OCI-LY7 (cell line): ENCODE measurements at regions not wholly inside any gene's neighbourhood (a gene's known extent, or its start where the extent isn't known, plus 50 kb on each side); places are given as distances from the start of the nearest gene placed in this dataset.

ENCODE experiments used
- BruUV-seq: library from RNA; stranded (reverse); fragments of 400-500 nt; replicated peaks from 2 replicates; lab custom pipeline; 2021; lab: Mats Ljungman, UMichigan
- CTCF ChIA-PET: fragments of 300-600 bp; sonication (Branson Sonifier 250); formaldehyde crosslinking; loops from one replicate; lab custom pipeline; 2022; ENCODE audit warnings: antibody characterized with exemption; ENCODE audit not compliant: unreplicated experiment; lab: Charles Lee
- POLR2A ChIA-PET: fragments of 300-600 bp; sonication (Branson Sonifier 250); formaldehyde crosslinking; loops from one replicate; lab custom pipeline; 2022; ENCODE audit warnings: antibody characterized with exemption; lab: Charles Lee
- DNase-seq: peaks from one replicate; pipeline ENCODE4 v3.0.0-alpha.2; 2015; ENCODE audit warnings: low spot score
- H2AFZ ChIP-seq: fragments of 200-600 bp; sonication (generic), shearing (Covaris generic); 2 replicates; pipeline ENCODE4 v1.6.1; 2014; ENCODE audit warnings: mild to moderate bottlenecking, antibody characterized with exemption, low read length, moderate library complexity
- H3K27ac ChIP-seq: fragments of 200-600 bp; sonication (generic); 2 replicates; pipeline ENCODE4 v1.5.1; 2014; ENCODE audit warnings: mixed run types, low read depth, mild to moderate bottlenecking, moderate library complexity, low read length, inconsistent platforms; ENCODE audit not compliant: poor library complexity, severe bottlenecking
- H3K36me3 ChIP-seq: fragments of 200-600 bp; sonication (generic); 2 replicates; pipeline ENCODE4 v1.6.1; 2014; ENCODE audit warnings: mild to moderate bottlenecking, antibody characterized with exemption, low read length, moderate library complexity, mixed read lengths; ENCODE audit not compliant: insufficient read depth
- H3K4me1 ChIP-seq: fragments of 200-600 bp; sonication (generic); 2 replicates; pipeline ENCODE4 v1.5.1; 2014; ENCODE audit warnings: mild to moderate bottlenecking, low read length; ENCODE audit not compliant: insufficient read depth, poor library complexity, severe bottlenecking
- H3K4me2 ChIP-seq: fragments of 200-600 bp; sonication (generic); 2 replicates; pipeline ENCODE4 v1.6.1; 2014; ENCODE audit warnings: mild to moderate bottlenecking, low read length
- H3K4me3 ChIP-seq: fragments of 200-600 bp; sonication (generic); 2 replicates; pipeline ENCODE4 v1.5.1; 2014; ENCODE audit warnings: mild to moderate bottlenecking, low read depth, low read length; ENCODE audit not compliant: poor library complexity, severe bottlenecking
- H3K79me2 ChIP-seq: fragments of 200-600 bp; sonication (generic); 2 replicates; pipeline ENCODE4 v1.6.1; 2016; ENCODE audit warnings: low read depth, mild to moderate bottlenecking, low read length, moderate library complexity, mixed read lengths; ENCODE audit not compliant: insufficient read depth
- H3K9me2 ChIP-seq: fragments of 200-600 bp; sonication (generic); 2 replicates; pipeline ENCODE4 v1.6.1; 2016; ENCODE audit warnings: mild to moderate bottlenecking, low read length, mixed read lengths; ENCODE audit not compliant: insufficient read depth
- H3K9me3 ChIP-seq: fragments of 200-600 bp; sonication (generic); 2 replicates; pipeline ENCODE4 v1.6.1; 2014; ENCODE audit warnings: mild to moderate bottlenecking, mixed run types, low read length, mixed read lengths
- H4K20me1 ChIP-seq: fragments of 200-600 bp; sonication (generic); 2 replicates; pipeline ENCODE4 v1.6.1; 2014; ENCODE audit warnings: mild to moderate bottlenecking, antibody characterized with exemption, low read length, moderate library complexity, mixed read lengths; ENCODE audit not compliant: insufficient read depth
- CTCF ChIP-seq: fragments of 200-600 bp; sonication (generic); conservative IDR thresholded peaks from 2 replicates; pipeline ENCODE4 v1.5.1; 2014; ENCODE audit warnings: mild to moderate bottlenecking, antibody characterized with exemption, low read length, moderate library complexity, mixed read lengths
- EZH2phosphoT487 ChIP-seq: fragments of 200-600 bp; sonication (generic); IDR thresholded peaks from 2 replicates; pipeline ENCODE4 v1.6.1; 2018; ENCODE audit warnings: low read depth, borderline replicate concordance, mild to moderate bottlenecking, mixed run types, antibody characterized with exemption, low read length, moderate library complexity, mixed read lengths
- intact Hi-C: fragments of 100-400 bp; cut with micrococcal nuclease; formaldehyde crosslinking; loops from one replicate; pipeline ENCODE4 v1.10.0; 2022; ENCODE audit not compliant: unreplicated experiment

GRCh38 chr9:134500931-134501760 is 140.5 kb upstream of the COL5A1 start:
- H3K79me2 ChIP-seq, result no peaks in the 10 kb centered on the region
- no peak for DNase-seq
- H2AFZ ChIP-seq, result no peak overlapping the region
- BruUV-seq, result no TSS peak
- no peak overlapping the region for H3K4me2 ChIP-seq
- H3K27ac ChIP-seq, result no peak overlapping the region
- no peak for TF ChIP-seq CTCF
- no peak for TF ChIP-seq EZH2phosphoT487
- intact Hi-C loops, result no loop called here
- H3K9me3 ChIP-seq, result no peaks in the 10 kb centered on the region
- ChIA-PET POLR2A (no interaction called here), CTCF (interaction anchor here (0.6 kb wide), 1 partner anchor 116 kb away, joined by 3 read pairs; no protein-coding TSS in a partner anchor)
- H3K9me2 ChIP-seq, result no peaks in the 10 kb centered on the region
- no peaks in the 10 kb centered on the region for H3K36me3 ChIP-seq
- H3K4me1 ChIP-seq, result no peaks in the 10 kb centered on the region
- H4K20me1 ChIP-seq, result no peaks in the 10 kb centered on the region
- no peak overlapping the region for H3K4me3 ChIP-seq

GRCh38 chr9:134501761-134502265 is 139.8 kb upstream of the COL5A1 start:
- H3K36me3 ChIP-seq, result no peaks in the 10 kb centered on the region
- no peak overlapping the region for H2AFZ ChIP-seq
- TF ChIP-seq CTCF (no peak), EZH2phosphoT487 (no peak)
- no peaks in the 10 kb centered on the region for H3K4me1 ChIP-seq
- no peak for DNase-seq
- no peak overlapping the region for H3K4me2 ChIP-seq
- BruUV-seq, result no TSS peak
- H3K9me2 ChIP-seq, result no peaks in the 10 kb centered on the region
- no peak overlapping the region for H3K4me3 ChIP-seq
- intact Hi-C loops, result no loop called here
- ChIA-PET POLR2A (no interaction called here), CTCF (interaction anchor here (0.6 kb wide), 1 partner anchor 116 kb away, joined by 3 read pairs; no protein-coding TSS in a partner anchor)
- no peaks in the 10 kb centered on the region for H4K20me1 ChIP-seq
- no peaks in the 10 kb centered on the region for H3K79me2 ChIP-seq
- no peak overlapping the region for H3K27ac ChIP-seq
- no peaks in the 10 kb centered on the region for H3K9me3 ChIP-seq

GRCh38 chr9:134502266-134502791 is 139.3 kb upstream of the COL5A1 start:
- intact Hi-C loops, result no loop called here
- no peak for TF ChIP-seq EZH2phosphoT487
- no peak for TF ChIP-seq CTCF
- no peaks in the 10 kb centered on the region for H3K4me1 ChIP-seq
- H3K36me3 ChIP-seq, result no peaks in the 10 kb centered on the region
- no peaks in the 10 kb centered on the region for H3K9me3 ChIP-seq
- no peaks in the 10 kb centered on the region for H3K79me2 ChIP-seq
- ChIA-PET CTCF (no interaction called here), POLR2A (no interaction called here)
- H3K9me2 ChIP-seq, result no peaks in the 10 kb centered on the region
- H4K20me1 ChIP-seq, result no peaks in the 10 kb centered on the region
- no peak overlapping the region for H3K4me2 ChIP-seq
- BruUV-seq, result no TSS peak
- no peak overlapping the region for H3K27ac ChIP-seq
- no peak for DNase-seq
- H3K4me3 ChIP-seq, result no peak overlapping the region
- H2AFZ ChIP-seq, result no peak overlapping the region
